ENCODE measurements at regions not wholly inside any gene's neighbourhood (a gene's known extent, or its start where the extent isn't known, plus 50 kb on each side); places are given as distances from the start of the nearest gene placed in this dataset.

- H3K4me3 ChIP-seq (ENCODE audit: low read length), result no peak overlapping the region
- DNase-seq (ENCODE audit: low read depth), result no peak
- no peak for TF ChIP-seq CTCF (conservative IDR thresholded peaks at IDR 0.05; ENCODE audit: low read depth, low read length)
Measured at GRCh38 chr16:85183564-85183963, 71.3 kb upstream of the CIBAR2 start.

GRCh38 chr16:85184404-85184803 lies 72.1 kb upstream of the CIBAR2 start:
- DNase-seq (ENCODE audit: low read depth), result no peak
- H3K4me3 ChIP-seq (ENCODE audit: low read length), result no peak overlapping the region
- no peak for TF ChIP-seq CTCF (conservative IDR thresholded peaks at IDR 0.05; ENCODE audit: low read depth, low read length)

GRCh38 chr16:85185303-85186100 lies 73.2 kb upstream of the CIBAR2 start:
- H3K4me3 ChIP-seq (ENCODE audit: low read length), result no peak overlapping the region
- no peak for DNase-seq (ENCODE audit: low read depth)
- no peak for TF ChIP-seq CTCF (conservative IDR thresholded peaks at IDR 0.05; ENCODE audit: low read depth, low read length)

GRCh38 chr16:85187002-85187401 lies 74.7 kb upstream of the CIBAR2 start:
- H3K4me3 ChIP-seq (ENCODE audit: low read length), result no peak overlapping the region
- DNase-seq (ENCODE audit: low read depth), result peak; percentile 88
- no peak for TF ChIP-seq CTCF (conservative IDR thresholded peaks at IDR 0.05; ENCODE audit: low read depth, low read length)

GRCh38 chr16:85187447-85187846 lies 75.2 kb upstream of the CIBAR2 start:
- no peak overlapping the region for H3K4me3 ChIP-seq (ENCODE audit: low read length)
- TF ChIP-seq CTCF (conservative IDR thresholded peaks at IDR 0.05; ENCODE audit: low read depth, low read length), result peak; percentile 50
- no peak for DNase-seq (ENCODE audit: low read depth)

- no peak for TF ChIP-seq CTCF (conservative IDR thresholded peaks at IDR 0.05; ENCODE audit: low read depth, low read length)
- no peak overlapping the region for H3K4me3 ChIP-seq (ENCODE audit: low read length)
- no peak for DNase-seq (ENCODE audit: low read depth)
Measured at GRCh38 chr16:85187886-85188285, 75.6 kb upstream of the CIBAR2 start.
